Islet precursor cell (in vitro differentiated cells): ENCODE measurements at regions not wholly inside any gene's neighbourhood (a gene's known extent, or its start where the extent isn't known, plus 50 kb on each side); places are given as distances from the start of the nearest gene placed in this dataset.

Experiments used
- DNase-seq: peaks from one replicate; pipeline ENCODE4 v3.0.0-alpha.2; 2018

DNA sequence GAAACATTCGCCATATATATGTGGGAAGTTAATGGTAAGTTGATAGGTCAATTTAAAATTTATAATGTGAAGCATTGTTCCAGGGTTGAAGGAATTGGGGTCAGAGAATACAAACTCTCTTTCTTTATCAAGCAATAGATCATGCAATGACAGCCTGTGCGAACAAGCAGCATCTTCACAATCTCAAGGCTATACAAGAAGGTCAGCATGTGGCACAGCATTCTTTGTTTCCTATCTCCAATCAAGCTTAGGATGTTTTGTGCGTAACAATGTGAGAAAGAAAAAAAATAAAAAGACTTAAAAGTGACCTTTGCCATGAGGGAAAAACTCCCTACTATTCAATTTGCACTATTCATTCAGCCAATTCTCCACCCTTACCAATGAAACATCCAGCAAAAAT, 288.1 kb upstream of the NECTIN3 start:
- no peak for DNase-seq

DNA sequence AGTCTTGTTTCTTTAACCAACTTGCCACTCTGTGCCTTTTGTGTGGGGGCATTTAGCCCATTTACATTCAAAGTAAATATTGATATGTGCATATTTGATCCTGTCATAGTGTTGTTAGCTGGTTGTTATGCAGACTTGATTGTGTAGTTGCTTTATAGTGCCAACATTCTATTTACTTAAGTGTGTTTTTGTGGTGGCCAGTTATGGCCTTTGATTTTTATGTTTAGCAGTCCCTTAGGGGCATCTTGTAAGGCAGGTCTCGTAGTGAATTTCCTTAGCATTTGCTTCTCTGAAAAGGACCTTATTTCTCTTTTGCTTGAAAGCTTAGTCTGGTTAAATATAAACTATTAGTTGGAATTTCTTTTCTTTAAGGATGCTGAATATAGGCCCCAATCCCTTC, 282.8 kb upstream of the NECTIN3 start:
- DNase-seq = no peak

GRCh38 chr3:110789315-110789714, 282.3 kb upstream of the NECTIN3 start:
- no peak for DNase-seq

DNA sequence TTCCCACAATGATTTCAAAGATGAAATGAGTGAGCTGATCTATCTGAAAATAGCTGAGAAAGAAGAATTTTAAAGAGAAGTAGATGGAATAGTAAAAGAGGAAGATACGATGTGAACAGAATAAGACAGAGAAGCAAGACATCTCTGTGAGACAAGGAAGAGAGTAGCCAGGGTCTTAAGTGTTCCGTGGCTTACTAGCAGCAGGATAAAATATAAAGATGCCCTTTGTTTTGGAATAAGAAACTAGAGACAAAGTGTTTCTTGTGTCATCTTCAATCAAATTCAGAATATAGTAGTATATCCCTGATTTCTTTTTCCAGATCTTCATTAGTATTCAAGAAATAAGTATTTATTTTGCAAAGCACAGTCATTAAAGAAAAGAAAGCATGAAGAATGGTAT, 281.0 kb upstream of the NECTIN3 start:
- no peak for DNase-seq

GRCh38 chr3:110791995-110792686, 279.5 kb upstream of the NECTIN3 start:
- no peak for DNase-seq

- DNase-seq = no peak
Measured at GRCh38 chr3:110793611-110794010, 278.0 kb upstream of the NECTIN3 start.

GRCh38 chr3:110795163-110795562, 276.5 kb upstream of the NECTIN3 start:
- no peak for DNase-seq

- DNase-seq = no peak
Measured at GRCh38 chr3:110799271-110799670, 272.3 kb upstream of the NECTIN3 start.

DNA sequence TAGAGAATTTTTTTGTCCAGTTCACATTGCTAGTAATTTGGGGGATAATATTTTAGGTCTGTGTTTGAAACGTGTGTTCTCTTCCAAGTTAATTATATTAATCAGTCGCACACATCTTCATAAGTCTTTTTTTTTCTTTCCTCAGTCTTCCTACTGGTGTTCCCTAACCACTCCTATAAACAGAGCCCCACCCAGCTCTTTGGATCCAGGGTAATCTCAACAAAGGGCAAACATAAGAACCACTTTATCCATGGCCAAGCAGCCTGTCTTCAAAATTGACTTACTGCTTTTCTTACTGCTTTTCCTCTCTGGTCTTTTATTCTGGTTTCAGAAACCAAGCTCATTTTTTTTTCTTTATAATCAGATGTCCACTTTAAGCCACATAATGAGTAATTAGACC, 266.8 kb upstream of the NECTIN3 start:
- DNase-seq = no peak

- DNase-seq = no peak
Measured at GRCh38 chr3:110806924-110807323, 264.7 kb upstream of the NECTIN3 start.

DNA sequence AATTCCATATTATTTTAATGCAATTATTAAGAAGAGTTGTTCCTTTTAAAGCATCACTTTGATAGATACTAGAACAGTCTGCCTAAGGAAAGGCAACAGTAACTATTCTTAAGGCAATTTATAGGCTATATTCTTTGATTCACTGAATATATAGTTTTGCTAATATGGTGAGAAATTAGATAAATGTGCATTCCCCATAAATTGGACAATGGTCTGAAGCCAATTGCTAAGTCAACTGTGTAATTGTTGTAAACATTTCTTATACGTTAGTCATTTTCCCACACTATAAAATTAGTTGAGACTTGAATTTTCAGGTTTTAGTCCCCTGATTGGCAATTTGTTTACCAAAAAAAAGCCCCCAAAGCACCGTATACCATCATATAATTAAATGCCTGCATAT, 263.0 kb upstream of the NECTIN3 start:
- no peak for DNase-seq

DNA sequence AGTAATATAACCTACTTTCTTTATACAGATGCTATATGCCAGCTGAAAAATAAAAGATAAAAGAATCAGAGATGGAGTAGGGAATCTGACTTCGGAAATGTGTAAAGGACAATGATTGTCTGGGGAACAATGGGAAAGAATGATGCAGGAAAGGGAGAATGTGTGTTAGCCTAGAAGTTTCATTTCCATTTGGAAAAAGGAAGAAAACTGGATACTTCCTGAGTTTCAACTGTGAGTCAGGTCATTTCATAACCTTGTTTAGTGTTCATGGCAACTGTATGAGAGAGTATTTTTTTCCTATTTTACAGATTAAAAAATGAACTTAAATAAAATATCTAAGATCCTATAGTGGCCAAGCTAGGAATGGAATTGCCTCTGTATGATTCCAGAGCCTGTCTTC, 261.3 kb upstream of the NECTIN3 start:
- DNase-seq = no peak

DNA sequence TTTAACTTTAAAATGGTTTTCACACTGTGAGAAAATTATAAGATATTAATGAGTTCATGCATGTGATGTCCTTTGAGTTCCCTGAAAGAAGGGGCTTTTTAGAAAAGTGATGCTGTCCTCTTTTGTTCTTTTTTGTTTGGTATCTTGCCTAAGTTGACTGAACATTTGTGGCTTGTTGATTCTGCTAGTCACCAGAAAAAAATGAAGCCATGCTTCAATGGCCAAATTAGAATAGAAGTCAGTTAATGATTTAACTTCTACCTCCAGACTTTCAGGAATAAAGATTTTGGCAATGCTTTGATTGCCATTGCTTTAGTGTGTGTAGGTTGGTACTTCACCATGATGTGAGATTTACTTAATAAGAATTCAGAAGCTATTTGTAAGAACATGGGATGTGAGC, 260.6 kb upstream of the NECTIN3 start:
- DNase-seq = no peak

DNA sequence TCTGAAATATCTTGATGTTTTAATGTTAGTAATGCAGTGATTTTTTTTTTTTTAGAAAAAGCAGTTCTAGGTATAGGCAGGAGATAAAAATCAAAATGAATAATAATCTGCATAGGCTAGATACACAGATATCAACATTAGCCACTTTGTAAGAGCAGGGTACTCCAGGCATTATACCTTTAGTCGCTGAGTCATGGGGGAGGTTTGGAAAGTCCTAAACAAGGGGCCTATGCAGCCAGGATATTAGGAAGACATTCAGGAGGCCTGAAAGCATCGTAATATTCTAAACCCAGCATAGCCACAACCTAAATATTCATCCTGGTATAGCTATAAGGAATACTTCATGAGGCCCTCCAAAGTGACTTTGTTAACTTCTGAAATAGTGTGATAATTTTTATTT, 258.1 kb upstream of the NECTIN3 start:
- DNase-seq = no peak

DNA sequence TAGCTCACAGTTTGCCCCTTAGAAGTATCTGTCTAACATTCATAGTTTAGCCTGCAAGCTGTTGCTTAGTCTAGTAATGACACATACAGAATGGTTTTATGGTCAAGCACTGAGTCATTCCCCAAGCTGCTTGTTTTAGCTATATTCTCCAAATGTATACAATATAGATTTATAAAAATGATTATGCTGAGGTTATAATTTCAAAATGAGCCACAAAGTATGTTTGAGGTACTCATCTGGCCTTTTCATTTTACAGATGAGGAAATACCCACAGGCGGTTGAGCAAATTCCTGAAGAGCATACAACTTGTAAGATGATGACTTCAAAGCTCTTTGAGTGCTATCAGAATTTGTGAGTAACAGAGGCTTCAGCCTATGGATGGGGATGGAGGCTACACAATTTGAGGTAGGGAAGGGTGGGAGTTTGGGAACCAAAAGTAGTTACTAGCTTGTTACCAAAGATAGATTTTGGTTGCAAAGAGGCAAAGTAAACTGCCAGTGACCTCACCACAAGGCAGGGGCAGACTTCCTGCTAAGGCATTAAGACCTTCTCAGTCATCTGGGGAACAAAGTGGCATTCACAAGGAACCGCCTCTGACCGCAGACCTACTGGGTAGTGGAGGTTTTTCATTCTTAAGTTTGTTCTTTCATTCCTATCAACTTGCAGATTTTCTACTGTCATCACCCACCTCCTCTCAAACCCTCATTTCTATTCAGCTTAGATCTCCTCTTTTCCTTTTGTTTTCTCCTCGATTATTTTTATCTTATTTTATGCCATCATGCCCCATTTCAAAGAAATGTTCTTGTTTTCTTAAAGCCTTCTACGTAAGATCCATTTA, 257.2 kb upstream of the NECTIN3 start:
- peak; percentile 75 for DNase-seq

GRCh38 chr3:110815008-110815583, 256.5 kb upstream of the NECTIN3 start:
- DNase-seq = no peak

- no peak for DNase-seq
Measured at GRCh38 chr3:110816008-110816407, 255.6 kb upstream of the NECTIN3 start.

DNA sequence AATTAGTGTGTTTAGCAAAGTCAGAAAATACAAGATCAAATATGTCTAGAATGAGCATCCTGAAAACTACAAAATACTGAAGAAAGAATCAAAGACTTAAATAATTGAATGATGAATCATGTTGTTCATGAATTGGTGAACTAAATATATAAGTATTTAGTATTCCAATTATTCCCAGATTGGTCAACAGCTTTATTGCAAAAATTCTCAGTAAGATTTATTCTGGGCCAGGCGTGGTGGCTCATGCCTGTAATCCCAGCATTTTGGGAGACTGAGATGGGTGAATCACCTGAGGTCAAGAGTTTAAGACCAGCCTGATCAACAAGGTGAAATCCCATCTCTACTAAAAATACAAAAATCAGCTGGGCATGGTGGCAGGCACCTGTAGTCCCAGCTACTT, 250.0 kb upstream of the NECTIN3 start:
- no peak for DNase-seq

DNA sequence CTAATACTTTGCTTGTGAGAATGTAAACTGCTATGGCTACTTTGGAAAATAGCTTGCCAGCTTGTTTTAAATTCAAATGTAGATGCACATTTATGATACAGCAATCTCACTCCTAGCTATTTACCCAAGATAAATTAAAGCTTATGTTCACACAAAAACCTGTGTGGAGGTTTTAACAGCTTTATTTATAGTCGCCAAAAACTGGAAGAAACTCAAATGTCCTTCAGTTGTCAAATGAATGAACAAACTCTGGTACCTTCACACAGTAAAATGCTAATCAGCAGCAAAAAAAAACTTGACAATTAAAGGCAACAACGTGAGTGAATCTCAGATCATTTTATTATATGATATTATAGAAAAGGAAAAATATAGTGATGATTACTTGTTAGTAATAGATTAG, 248.6 kb upstream of the NECTIN3 start:
- DNase-seq = no peak

DNA sequence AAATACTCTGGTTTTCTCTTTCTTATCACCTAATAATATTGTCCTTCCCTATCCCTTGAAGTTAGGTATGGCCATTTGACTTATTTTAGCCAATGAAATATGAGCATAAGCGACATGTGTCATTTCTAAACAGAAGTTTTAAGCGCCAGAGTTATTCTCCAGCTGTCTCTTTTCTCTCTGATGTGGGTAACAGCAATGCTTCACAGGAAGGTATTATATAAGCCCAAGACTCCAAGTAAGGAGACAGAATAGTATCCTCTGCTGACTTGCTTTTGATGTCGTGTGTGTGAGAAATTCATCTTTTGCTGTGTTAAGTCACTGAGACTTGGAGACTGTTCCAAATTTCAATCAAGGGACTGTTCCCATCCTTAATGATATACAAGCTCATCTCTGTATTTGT, 224.6 kb upstream of the NECTIN3 start:
- no peak for DNase-seq

- no peak for DNase-seq
Measured at GRCh38 chr3:110849064-110849463, 222.6 kb upstream of the NECTIN3 start.

GRCh38 chr3:110851736-110852135, 219.9 kb upstream of the NECTIN3 start:
- no peak for DNase-seq

DNA sequence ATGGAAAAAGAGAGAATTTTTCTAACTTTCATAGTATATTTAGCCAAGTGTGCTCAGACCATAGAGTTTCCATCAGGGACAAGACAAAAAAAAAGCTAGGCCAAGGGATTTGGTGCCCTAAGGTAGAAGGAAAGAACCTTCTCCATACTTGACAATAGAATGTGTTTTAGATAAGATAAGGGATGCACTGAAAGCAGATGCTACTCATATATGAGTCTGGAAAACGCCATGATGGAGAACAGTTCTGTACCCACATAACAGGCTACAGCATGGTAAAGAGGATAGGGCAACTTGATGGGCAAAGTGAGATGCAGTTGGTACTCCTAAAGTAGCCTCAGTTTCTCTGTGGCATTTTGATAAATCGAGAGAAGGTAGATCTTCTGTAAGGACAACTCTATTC, 216.4 kb upstream of the NECTIN3 start:
- no peak for DNase-seq

DNA sequence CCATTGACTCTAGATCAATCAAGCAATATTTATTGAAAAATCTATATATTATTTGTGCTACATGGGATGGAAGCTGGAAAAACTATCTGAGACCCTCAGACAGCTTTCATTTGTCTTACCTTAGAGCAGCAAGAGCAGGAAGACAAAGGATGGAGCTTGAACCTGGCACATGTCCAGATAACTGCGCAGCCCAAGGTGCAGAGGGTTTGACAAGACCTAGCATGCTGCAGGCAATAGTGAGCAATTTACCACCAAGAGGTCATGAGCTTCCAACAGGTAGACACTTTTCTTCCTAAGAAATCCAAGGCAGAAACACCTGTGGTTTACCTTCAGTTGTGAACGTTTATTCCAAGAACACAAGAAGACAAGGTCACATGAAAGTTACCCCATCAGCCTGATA, 214.7 kb upstream of the NECTIN3 start:
- DNase-seq = no peak
